DMS 273 treated with DMSO at 0.1 percent for 48 hours (cell line): ENCODE measurements at regions not wholly inside any gene's neighbourhood (a gene's known extent, or its start where the extent isn't known, plus 50 kb on each side); places are given as distances from the start of the nearest gene placed in this dataset.

Experiments used
- DNase-seq: peaks from one replicate; lab custom pipeline; 2025; lab: John Stamatoyannopoulos, UW

- DNase-seq = no peak
Observed at GRCh38 chr3:43207628-43208085, 78.7 kb upstream of the SNRK start.

DNA sequence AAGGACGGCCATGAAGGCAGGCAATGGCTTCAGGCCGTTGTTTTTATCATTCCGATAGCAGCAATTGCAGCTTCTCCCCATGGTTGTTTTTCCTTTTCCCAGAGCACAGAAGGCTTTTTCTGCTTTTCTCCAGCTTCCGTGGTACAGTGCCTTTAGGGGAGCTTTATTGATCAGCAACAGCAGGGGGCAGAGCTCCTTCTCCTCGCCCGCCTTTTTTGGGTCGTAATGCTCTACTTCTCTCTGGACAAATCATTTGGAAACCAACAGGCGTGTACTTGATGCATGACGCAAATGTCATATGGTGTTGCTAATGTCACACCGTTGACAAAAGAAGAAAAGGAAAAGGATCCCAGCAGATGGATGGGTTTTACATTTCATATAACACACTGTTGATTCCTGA lies 79.7 kb upstream of the SNRK start:
- no peak for DNase-seq

DNA sequence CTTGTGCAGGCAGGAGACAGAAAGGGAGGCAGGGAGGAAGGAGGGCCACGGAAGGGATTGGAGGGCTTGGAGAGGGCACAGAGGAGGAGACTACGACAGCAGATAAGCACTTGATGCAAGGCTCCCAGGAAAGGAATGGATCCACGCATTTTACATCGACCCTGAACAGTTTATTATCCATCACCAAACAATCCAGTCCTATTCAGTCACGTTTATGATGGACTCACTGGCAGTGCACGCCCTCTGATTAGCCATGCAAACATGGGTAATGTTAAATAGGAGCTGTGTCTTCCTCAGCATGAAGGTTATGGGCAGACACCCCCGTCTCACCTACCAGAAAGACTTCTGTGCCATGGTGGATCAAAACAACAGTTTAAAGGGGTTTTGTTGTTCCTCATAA lies 80.2 kb upstream of the SNRK start:
- DNase-seq = no peak

DNA sequence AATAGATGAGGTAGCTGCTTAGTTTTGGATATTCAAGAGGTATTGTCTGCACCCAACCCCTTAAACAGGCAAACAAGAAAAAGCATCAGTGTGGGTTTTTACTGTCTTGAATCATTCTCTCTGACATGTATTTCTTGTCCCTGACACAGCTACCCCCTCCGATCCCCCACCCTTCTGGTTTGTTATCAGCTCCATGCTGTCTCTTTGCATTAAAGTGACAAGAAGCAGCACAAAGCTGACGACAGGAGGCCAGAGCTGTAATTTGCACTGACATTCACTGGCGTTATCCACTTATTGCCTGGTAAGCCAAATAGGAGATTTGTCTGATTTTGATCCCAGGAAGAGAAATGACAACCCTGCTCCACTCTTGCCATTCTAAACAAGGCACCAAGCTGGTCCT lies 83.3 kb upstream of the SNRK start:
- no peak for DNase-seq

DNA sequence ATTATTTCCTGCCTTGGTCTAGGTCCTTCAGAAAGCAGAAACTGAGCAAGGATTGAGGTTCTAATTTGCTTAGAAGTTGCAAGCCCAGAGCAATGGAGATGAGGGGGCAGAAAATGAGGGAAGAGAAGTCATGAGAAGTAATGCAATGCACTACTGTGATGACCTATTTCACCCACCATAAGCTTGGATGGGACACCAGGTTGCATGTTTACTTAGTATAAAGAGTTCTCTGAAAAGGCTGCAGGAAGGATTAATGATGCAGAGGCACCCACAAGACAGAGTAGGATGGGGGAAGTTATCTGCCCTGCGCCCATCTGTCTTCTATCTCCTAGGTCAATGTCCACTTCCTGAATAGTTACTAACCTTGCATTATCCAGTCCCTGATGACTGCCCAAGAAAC lies 84.8 kb upstream of the SNRK start:
- no peak for DNase-seq

- DNase-seq = no peak
Observed at GRCh38 chr3:43199645-43200306, 86.6 kb upstream of the SNRK start.

DNA sequence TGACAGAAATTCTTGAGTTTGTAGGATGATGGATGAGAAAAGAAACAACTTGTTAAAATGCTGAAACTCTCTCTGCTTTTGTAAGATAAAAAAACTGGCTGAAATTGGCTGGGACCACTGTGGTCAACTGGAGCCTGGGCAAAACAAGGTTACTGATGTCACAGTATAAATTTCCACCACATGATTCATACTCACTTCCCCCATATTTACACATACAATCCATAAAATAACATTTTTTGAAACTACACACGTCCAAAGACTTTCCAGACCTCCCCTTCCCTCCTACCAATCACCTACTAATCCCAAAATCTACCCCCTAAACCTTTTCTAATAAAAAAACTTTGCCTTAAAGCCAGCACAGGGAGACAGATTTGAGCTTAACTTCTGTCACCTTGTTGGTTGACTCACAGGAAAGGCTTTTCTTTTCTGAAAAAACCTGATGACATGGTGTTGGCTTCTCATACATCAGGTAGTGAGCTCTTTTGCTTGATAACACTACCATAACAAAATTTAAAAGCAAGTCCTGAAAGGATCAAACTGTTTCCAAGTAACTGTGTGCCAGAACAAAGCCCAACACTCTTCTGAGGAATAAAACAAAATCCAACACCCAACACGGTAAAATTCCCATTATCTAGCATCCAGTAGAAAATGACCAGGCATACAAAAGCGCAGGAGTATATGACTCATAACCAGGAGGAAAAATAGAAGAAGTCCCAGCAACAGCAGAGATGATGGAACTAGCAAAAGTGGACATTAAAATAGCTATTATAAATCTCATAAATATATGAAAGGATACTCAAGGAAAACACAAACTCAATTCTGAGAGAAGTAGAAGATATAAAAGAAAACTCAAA lies 87.3 kb upstream of the SNRK start:
- DNase-seq = no peak

GRCh38 chr3:43198301-43198700 lies 88.0 kb upstream of the SNRK start:
- DNase-seq = no peak

DNA sequence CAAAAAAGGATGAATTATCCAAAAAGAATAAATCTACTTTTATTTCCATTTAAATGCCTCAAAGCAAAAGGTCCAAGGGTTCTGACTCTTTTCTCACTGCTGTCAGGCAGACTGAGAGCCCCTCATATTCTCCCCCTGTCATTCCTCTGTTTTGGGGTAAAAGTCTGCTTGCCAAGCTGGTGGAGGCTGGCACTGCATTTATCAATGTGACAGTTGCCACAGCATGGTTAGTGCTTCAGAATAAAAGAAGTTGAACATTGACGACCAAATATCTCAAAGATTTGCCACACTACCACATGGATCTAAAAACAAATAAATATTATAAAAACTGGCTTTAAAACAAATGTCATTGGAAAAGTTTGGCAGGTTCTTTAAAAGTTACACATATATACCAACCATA lies 89.2 kb upstream of the SNRK start:
- DNase-seq = no peak

GRCh38 chr3:43196721-43197120 lies 89.6 kb upstream of the SNRK start:
- DNase-seq = no peak

DNA sequence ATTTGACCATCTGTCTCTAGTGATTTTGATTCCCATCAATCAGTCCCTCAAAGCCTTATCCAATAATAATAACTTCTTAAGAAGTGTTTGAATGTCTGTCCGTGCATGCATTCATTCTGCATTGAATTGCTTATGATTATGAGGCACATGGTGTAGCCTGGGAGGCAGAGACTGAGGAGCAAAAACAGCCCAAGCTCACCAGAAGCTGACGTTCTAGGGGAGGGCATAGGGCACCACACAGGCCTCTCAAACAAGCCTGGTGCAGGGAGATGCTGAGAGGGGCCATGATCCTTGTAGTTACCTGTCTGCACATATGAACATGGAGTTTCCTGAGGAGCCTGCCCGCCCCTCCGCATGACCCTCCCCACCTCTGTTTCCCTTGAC lies 89.2 kb upstream of the POMGNT2 start:
- no peak for DNase-seq

DNA sequence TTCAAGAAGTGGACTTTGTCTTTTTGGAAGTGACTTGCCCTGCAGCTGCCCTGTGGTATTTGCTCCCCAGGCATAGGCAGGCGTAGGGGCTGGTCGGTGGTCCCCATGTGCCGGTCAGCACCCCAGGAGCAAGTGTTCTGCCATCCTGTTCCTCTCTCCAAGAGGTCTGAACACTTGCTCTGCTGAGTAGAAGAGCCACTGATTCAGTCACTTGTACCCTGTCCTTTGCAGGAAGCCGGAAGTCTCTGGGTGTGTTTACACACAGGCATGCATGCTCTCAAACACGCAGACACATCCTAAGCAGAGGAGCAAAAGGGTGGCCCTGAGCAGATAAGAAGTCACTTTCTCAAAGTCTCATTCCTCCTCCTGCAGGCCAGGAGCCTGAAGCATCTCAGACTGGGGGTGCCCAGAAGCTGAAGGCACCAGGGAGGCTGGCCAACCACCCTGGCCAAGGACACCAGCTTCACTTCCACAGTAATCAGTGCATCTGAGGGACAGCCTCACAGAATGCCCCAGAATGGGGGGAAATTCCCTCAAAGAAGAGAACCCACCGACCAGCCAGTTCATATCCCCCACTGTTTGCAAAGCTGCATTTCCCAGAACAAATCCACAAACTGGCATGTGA lies 88.7 kb upstream of the POMGNT2 start:
- DNase-seq = no peak

DNA sequence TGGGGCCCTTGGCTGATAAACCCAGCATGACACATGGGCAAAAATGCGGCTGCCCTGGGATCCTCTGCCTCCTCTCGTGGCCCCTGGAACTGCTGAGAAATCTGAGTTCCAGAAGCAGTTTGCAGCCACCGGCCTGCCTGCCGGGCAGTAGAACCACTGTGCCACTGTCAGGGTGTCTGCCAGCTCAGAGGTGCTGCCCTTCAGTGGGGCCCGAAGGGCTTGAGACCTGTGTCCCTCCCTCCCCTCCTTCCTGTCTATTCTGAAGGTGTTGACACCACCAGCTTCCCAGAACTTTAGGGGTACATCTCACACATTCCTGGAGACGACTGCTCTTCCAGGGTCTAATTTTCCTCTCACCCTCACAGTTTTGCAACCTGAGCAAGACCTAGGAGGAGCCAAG lies 88.2 kb upstream of the POMGNT2 start:
- DNase-seq = no peak

GRCh38 chr3:43192028-43192427 lies 86.1 kb upstream of the POMGNT2 start:
- no peak for DNase-seq

GRCh38 chr3:43191116-43191515 lies 85.2 kb upstream of the POMGNT2 start:
- DNase-seq = no peak

DNA sequence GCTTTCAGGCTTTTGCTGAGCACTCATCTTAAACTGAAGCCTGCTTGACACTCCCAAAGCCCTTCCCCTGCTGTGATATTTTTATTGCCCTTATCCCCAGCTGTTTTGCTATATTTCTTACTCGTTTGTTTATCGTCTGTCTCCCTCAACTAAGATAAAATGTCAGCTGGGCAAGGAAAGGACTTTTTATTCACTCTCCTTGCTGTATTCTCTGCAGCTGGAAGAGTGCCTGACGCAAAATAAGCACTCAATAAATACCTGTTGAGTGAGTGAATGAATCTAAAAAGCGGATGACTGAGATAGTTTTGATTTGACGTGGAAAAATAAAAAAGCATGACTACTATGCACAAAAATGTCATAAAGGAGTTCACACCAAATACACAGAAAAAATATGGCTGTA lies 84.8 kb upstream of the POMGNT2 start:
- DNase-seq = no peak

GRCh38 chr3:43187836-43188479 lies 82.1 kb upstream of the POMGNT2 start:
- DNase-seq = no peak

DNA sequence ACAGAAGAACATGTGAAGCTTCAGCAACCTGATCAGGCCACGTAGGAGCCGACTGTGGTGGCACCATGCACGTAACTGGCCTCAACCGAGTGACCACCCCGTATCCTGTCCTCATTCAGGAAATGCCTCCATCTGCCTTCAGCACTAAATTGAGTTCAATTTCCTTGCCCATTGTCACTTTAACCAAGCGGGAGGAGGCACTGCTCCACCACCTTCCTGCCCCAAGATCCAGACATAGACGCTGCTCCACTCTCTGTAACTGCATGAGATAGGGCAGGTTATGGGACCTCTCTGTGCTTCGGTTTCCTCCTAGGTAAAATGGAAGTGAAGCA lies 80.1 kb upstream of the POMGNT2 start:
- no peak for DNase-seq

GRCh38 chr3:43185274-43185982 lies 79.5 kb upstream of the POMGNT2 start:
- no peak for DNase-seq

DNA sequence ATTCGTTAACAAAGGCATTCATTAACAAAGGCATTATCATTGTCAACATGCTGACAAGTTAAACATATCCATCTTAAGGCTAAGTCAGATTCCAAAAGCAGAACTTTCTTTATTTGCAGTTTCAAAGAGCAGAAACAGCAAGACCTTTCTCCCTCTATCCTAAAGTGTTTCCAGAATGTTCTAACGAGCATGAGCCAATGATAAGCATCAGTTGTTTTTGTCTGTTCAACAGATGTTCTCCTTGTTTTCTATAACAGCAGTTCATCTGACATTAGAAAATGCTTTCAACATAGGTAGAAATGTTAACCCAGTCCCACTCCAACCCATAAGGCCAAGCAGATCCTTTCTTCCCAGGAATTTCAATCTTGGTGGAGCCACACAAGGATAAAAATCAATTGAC lies 77.6 kb upstream of the POMGNT2 start:
- no peak for DNase-seq

DNA sequence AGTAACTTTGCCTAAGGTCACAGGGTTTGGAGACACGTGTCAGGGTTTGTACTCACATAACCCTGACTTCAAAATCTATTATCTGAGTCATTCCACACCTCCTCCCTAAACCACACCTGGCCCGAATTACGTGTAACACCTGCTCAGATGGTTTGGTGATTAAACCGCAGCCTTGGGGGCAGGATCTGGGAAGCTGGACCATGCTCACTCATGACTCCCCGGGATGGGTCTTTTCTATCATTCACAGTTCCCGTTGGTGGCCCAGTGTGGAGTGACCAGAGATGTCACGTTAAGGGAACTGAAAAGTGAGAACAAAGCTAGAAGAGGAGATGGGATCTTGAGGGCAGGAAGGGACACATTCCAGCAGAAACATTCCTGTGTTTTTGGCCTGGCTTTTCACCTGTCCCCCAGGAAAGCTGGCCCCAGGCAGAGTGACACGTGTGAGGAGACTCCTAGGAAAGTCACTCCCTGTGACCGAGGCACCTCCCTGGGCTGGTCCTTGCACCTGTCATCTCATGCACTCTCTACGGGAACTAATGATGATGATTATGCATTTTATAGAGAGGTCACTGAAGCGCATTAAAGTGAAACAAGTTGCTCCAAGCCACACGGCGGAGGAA lies 75.4 kb upstream of the POMGNT2 start:
- DNase-seq = no peak

- DNase-seq = no peak
Observed at GRCh38 chr3:43180694-43181093, 74.8 kb upstream of the POMGNT2 start.
